H9 (cell line): ENCODE measurements at regions not wholly inside any gene's neighbourhood (a gene's known extent, or its start where the extent isn't known, plus 50 kb on each side); places are given as distances from the start of the nearest gene placed in this dataset.

Experiments
- DNase-seq: peaks from one replicate; pipeline ENCODE4 v3.0.0-alpha.2; 2017
- H2AFZ ChIP-seq: one replicate; pipeline ENCODE4 v1.6.1; 2013; ENCODE audit warnings: mild to moderate bottlenecking, low read length, control low read depth, moderate library complexity
- H2AK5ac ChIP-seq: 2 replicates; pipeline ENCODE4 v1.6.1; 2013; ENCODE audit warnings: low read length, control low read depth, mixed read lengths; ENCODE audit not compliant: insufficient read length
- H2BK120ac ChIP-seq: one replicate; pipeline ENCODE4 v1.6.1; 2013; ENCODE audit warnings: low read depth, mild to moderate bottlenecking, low read length, control low read depth, inconsistent platforms; ENCODE audit not compliant: poor library complexity, severe bottlenecking
- H2BK12ac ChIP-seq: 2 replicates; pipeline ENCODE4 v1.6.1; 2013; ENCODE audit warnings: low read length, control low read depth, mixed read lengths, low read depth; ENCODE audit not compliant: insufficient read length
- H2BK15ac ChIP-seq: 2 replicates; pipeline ENCODE4 v1.6.1; 2013; ENCODE audit warnings: low read depth, low read length, control low read depth
- H2BK20ac ChIP-seq: one replicate; pipeline ENCODE4 v1.6.1; 2013; ENCODE audit warnings: low read depth, mild to moderate bottlenecking, low read length, control low read depth, inconsistent platforms; ENCODE audit not compliant: poor library complexity, severe bottlenecking
- H2BK5ac ChIP-seq: 2 replicates; pipeline ENCODE4 v1.6.1; 2013; ENCODE audit warnings: low read length, control low read depth, mixed read lengths; ENCODE audit not compliant: insufficient read length
- H3K14ac ChIP-seq: 2 replicates; pipeline ENCODE4 v1.6.1; 2013; ENCODE audit warnings: low read length, control low read depth; ENCODE audit not compliant: insufficient read depth
- H3K18ac ChIP-seq: 2 replicates; pipeline ENCODE4 v1.6.1; 2013; ENCODE audit warnings: low read depth, mild to moderate bottlenecking, mixed read lengths, low read length, control low read depth; ENCODE audit not compliant: insufficient read length
- H3K23ac ChIP-seq: 2 replicates; pipeline ENCODE4 v1.6.1; 2013; ENCODE audit warnings: low read length, control low read depth, mixed read lengths, low read depth; ENCODE audit not compliant: insufficient read length
- H3K23me2 ChIP-seq: 2 replicates; pipeline ENCODE4 v1.6.1; 2013; ENCODE audit warnings: low read depth, mild to moderate bottlenecking, mixed read lengths, low read length, control low read depth; ENCODE audit not compliant: insufficient read length, poor library complexity, severe bottlenecking
- H3K27ac ChIP-seq: 2 replicates; pipeline ENCODE4 v1.5.1; 2013; ENCODE audit warnings: low read length, control low read depth, mixed read lengths, low read depth; ENCODE audit not compliant: insufficient read length
- H3K27me3 ChIP-seq: 2 replicates; pipeline ENCODE4 v1.6.1; 2013; ENCODE audit warnings: low read length, control low read depth, inconsistent platforms; ENCODE audit not compliant: insufficient read depth
- H3K4ac ChIP-seq: 2 replicates; pipeline ENCODE4 v1.6.1; 2013; ENCODE audit warnings: low read depth, mild to moderate bottlenecking, control low read depth, inconsistent platforms, low read length, moderate library complexity
- H3K4me1 ChIP-seq: 2 replicates; pipeline ENCODE4 v1.6.1; 2013; ENCODE audit warnings: low read length, control low read depth, inconsistent platforms; ENCODE audit not compliant: insufficient read depth
- H3K4me2 ChIP-seq: 2 replicates; pipeline ENCODE4 v1.6.1; 2013; ENCODE audit warnings: low read length, control low read depth, mixed read lengths; ENCODE audit not compliant: insufficient read length, insufficient read depth
- H3K56ac ChIP-seq: 2 replicates; pipeline ENCODE4 v1.6.1; 2013; ENCODE audit warnings: low read depth, mild to moderate bottlenecking, mixed read lengths, low read length, control low read depth; ENCODE audit not compliant: insufficient read length
- H3K79me1 ChIP-seq: 2 replicates; pipeline ENCODE4 v1.6.1; 2013; ENCODE audit warnings: low read depth, mild to moderate bottlenecking, moderate library complexity, low read length, control low read depth, inconsistent platforms; ENCODE audit not compliant: insufficient read depth, poor library complexity, severe bottlenecking
- H3K79me2 ChIP-seq: 2 replicates; pipeline ENCODE4 v1.6.1; 2013; ENCODE audit warnings: low read length, control low read depth, inconsistent platforms; ENCODE audit not compliant: insufficient read depth
- H3K9ac ChIP-seq: 2 replicates; pipeline ENCODE4 v1.6.1; 2013; ENCODE audit warnings: low read length, control low read depth, mixed read lengths; ENCODE audit not compliant: insufficient read length; ENCODE audit errors: extremely low read depth
- H3K9me3 ChIP-seq: one replicate; pipeline ENCODE4 v1.6.1; 2013; ENCODE audit warnings: low read depth, low read length, inconsistent platforms; ENCODE audit not compliant: control insufficient read depth
- H3T11ph ChIP-seq: one replicate; pipeline ENCODE4 v1.6.1; 2013; ENCODE audit warnings: mild to moderate bottlenecking, low read length, control low read depth, inconsistent platforms
- H4K20me1 ChIP-seq: one replicate; pipeline ENCODE4 v1.6.1; 2013; ENCODE audit not compliant: control insufficient read depth, insufficient read length, insufficient read depth
- H4K5ac ChIP-seq: 2 replicates; pipeline ENCODE4 v1.6.1; 2013; ENCODE audit warnings: low read depth, mild to moderate bottlenecking, mixed read lengths, low read length, control low read depth; ENCODE audit not compliant: insufficient read length
- H4K8ac ChIP-seq: replicated peaks from 2 replicates; pipeline ENCODE4 v1.6.1; 2013; ENCODE audit warnings: low read length, control low read depth, mixed read lengths, low read depth; ENCODE audit not compliant: insufficient read length
- H4K91ac ChIP-seq: 2 replicates; pipeline ENCODE4 v1.6.1; 2013; ENCODE audit warnings: low read depth, mild to moderate bottlenecking, moderate library complexity, mixed read lengths, low read length, control low read depth; ENCODE audit not compliant: insufficient read length
- H3K27ac Mint-ChIP-seq, 3 experiments: 2 replicates in 2 of 3; 3 replicates in 1 of 3; pipeline ENCODE4 v1.8.0; 2020 to 2021; ENCODE audit warnings: mixed read lengths in 3 of 3, mild to moderate bottlenecking in 1 of 3, moderate library complexity in 1 of 3
- H3K27me3 Mint-ChIP-seq: 2 replicates; pipeline ENCODE4 v1.8.0; 2021; ENCODE audit warnings: low read depth, mild to moderate bottlenecking, moderate library complexity, mixed read lengths
- H3K36me3 Mint-ChIP-seq, 3 experiments: 2 replicates in 2 of 3; 3 replicates in 1 of 3; pipeline ENCODE4 v1.8.0; 2020 to 2021; ENCODE audit warnings: low read depth in 3 of 3, mixed read lengths in 3 of 3; ENCODE audit not compliant: insufficient read depth in 1 of 3
- H3K4me1 Mint-ChIP-seq, 2 experiments: 2 replicates each; pipeline ENCODE4 v1.8.0; 2020; ENCODE audit warnings: mixed read lengths in 2 of 2
- H3K4me3 Mint-ChIP-seq, 2 experiments: 2 replicates in 1 of 2; 3 replicates in 1 of 2; pipeline ENCODE4 v1.8.0; 2020 to 2021; ENCODE audit warnings: mild to moderate bottlenecking in 2 of 2, mixed read lengths in 2 of 2, moderate library complexity in 1 of 2
- H3K9me3 Mint-ChIP-seq, 2 experiments: 2 replicates in 1 of 2; 3 replicates in 1 of 2; pipeline ENCODE4 v1.8.0; 2020; ENCODE audit warnings: mild to moderate bottlenecking in 2 of 2, mixed read lengths in 2 of 2, moderate library complexity in 1 of 2
- CTCF ChIP-seq: fragments of 200-600 bp; sonication (generic); conservative IDR thresholded peaks from 3 replicates; pipeline ENCODE4 v1.8.0; 2021; ENCODE audit warnings: antibody characterized with exemption, mild to moderate bottlenecking
- WGBS: extraction: QIAGEN DNeasy Blood & Tissue Kit; methylation state at CpG from one replicate; pipeline ENCODE4 v1.1.7; 2013; ENCODE audit warnings: missing lambda C conversion rate, low lambda C conversion rate, mixed read lengths; ENCODE audit not compliant: insufficient read length; ENCODE audit errors: extremely low coverage; 5-methylcytosine and 5-hydroxymethylcytosine counted together

GRCh38 chr13:106182404-106182803, 353.1 kb downstream of the EFNB2 start:
- Mint-ChIP-seq H3K27ac (no peak overlapping the region; a peak in 1 of 7 replicates), H3K4me1 (peaks cover 0 to 3% of the 10 kb centered on the region in 2 experiments; a peak in 2 of 4 replicates), H3K4me3 (no peak overlapping the region), H3K36me3 (no peaks in the 10 kb centered on the region), H3K27me3 (no peaks in the 10 kb centered on the region), H3K9me3 (no peaks in the 10 kb centered on the region)
- Histone ChIP-seq H2BK5ac (no peak overlapping the region), H3K79me2 (no peaks in the 10 kb centered on the region), H2BK15ac (no peak overlapping the region), H4K91ac (no peak overlapping the region), H3K56ac (no peak overlapping the region), H3K4me2 (no peak overlapping the region), H3K79me1 (no peaks in the 10 kb centered on the region), H3K27ac (no peak overlapping the region), H3K23me2 (no peaks in the 10 kb centered on the region), H4K8ac (no peak overlapping the region), H3K27me3 (no peaks in the 10 kb centered on the region), H3T11ph (no peak overlapping the region), H2BK20ac (no peak overlapping the region), H2AFZ (no peak overlapping the region), H2BK120ac (no peak overlapping the region), H4K5ac (no peak overlapping the region), H3K4me1 (no peaks in the 10 kb centered on the region), H3K14ac (no peak overlapping the region), H3K4ac (no peak overlapping the region), H2BK12ac (no peak overlapping the region), H3K9me3 (no peaks in the 10 kb centered on the region), H3K9ac (no peak overlapping the region), H4K20me1 (no peaks in the 10 kb centered on the region), H3K18ac (no peak overlapping the region), H3K23ac (no peak overlapping the region), H2AK5ac (no peak overlapping the region)
- TF ChIP-seq CTCF = no peak
- no peak for DNase-seq
- no CpG with 5 or more reads among the region's 6 CpGs for WGBS
